ENCODE measurements at regions not wholly inside any gene's neighbourhood (a gene's known extent, or its start where the extent isn't known, plus 50 kb on each side); places are given as distances from the start of the nearest gene placed in this dataset.

DNA sequence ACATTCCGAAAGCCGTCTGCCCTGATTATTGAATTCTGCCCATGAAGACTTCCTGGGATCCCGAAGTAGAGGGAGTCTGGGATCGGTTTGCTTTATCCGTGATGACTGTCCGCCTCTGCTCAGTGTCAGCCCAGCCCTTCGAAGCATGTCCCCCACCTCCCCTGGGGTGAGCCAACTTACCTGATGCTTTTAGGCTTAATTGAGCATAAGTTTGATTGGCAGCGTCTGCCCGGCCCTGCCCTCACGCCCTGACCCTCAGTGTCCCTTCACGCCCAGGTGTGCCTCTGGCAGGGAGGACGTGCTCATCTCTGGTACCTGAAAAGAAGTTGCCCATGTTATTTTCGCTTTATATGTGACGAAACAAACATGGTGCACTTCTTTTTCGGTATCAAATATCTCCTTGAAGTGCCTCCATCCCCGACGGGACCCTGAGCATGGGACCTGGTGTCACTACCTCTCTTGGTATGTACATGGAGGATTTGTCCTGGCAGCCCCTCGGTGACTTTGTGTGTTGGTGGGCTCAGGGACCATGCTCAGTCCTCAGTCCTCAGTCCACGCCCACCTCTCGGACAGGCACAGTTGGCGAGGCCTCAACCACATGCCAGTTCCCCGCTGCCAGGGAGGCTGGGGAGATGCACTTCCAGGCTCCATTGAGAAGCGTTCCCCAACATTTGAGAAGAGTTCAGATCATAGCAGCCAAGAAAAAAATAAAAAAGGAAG lies 130.1 kb upstream of the RTL1 start:
- DNase-seq (ENCODE audit: low spot score) = no peak
- TF ChIP-seq, protein P1, sequence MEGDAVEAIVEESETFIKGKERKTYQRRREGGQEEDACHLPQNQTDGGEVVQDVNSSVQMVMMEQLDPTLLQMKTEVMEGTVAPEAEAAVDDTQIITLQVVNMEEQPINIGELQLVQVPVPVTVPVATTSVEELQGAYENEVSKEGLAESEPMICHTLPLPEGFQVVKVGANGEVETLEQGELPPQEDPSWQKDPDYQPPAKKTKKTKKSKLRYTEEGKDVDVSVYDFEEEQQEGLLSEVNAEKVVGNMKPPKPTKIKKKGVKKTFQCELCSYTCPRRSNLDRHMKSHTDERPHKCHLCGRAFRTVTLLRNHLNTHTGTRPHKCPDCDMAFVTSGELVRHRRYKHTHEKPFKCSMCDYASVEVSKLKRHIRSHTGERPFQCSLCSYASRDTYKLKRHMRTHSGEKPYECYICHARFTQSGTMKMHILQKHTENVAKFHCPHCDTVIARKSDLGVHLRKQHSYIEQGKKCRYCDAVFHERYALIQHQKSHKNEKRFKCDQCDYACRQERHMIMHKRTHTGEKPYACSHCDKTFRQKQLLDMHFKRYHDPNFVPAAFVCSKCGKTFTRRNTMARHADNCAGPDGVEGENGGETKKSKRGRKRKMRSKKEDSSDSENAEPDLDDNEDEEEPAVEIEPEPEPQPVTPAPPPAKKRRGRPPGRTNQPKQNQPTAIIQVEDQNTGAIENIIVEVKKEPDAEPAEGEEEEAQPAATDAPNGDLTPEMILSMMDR (IDR thresholded peaks at IDR 0.05; ENCODE audit: extremely low read depth, missing control alignments) = no peak

DNA sequence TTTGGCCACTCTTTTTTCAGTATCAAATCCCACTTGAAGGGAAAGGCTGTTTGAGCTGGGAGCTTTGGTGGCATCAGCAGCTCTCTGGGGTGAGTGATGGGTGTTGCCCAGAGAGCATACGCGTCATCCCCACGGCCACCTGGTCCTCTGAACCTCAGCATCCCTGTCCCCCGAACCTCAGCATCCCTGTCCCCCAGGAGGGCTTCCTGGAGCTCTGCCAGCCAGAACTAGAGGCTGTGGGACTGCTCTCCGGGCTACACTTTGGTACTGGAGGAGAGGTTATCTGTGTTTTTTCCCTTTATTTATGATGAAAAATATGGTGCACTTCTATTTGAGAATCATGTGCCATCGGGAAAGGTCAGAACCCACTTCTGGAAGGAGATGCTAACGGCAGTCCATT lies 131.5 kb upstream of the RTL1 start:
- TF ChIP-seq, protein P1 (IDR thresholded peaks at IDR 0.05; ENCODE audit: extremely low read depth, missing control alignments) = no peak
- no peak for DNase-seq (ENCODE audit: low spot score)

DNA sequence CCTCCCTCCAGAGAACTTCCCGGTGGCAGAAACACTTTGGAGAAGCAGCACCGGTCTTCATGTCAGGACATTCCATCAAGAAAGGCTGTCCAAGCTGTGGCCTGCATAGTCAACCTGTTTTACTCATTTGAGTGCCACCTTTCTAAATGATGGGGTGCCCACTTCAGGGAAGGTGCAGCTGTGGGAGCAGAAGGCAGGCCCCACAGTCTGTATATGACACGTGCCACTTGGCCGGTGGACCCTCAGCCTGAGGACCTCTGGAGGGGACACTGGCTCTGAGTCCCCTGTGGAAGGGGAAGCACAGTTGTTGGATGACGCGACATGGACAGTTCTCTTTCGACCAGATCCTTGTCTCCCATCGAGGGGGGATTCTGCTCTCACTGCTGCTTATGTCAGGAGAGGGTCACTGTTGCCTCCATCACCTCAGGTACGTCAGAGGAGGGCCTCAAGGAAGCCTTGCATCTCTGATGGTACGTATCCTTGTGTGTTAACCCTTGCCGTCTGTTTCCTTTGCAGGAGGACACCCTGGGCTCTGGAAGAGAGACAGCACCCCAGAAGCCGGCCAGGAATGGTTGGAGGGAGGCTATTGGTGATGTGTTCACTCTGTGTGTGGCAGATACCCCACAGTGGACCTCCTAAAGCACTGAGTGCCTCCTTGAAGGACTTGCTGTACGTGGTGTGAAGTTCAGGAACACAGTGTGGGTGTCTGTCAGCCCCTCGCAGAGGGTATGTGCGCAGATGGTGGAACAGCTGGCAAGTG lies 132.1 kb upstream of the RTL1 start:
- TF ChIP-seq, protein P1 (IDR thresholded peaks at IDR 0.05; ENCODE audit: extremely low read depth, missing control alignments) = no peak
- DNase-seq (ENCODE audit: low spot score) = no peak

DNA sequence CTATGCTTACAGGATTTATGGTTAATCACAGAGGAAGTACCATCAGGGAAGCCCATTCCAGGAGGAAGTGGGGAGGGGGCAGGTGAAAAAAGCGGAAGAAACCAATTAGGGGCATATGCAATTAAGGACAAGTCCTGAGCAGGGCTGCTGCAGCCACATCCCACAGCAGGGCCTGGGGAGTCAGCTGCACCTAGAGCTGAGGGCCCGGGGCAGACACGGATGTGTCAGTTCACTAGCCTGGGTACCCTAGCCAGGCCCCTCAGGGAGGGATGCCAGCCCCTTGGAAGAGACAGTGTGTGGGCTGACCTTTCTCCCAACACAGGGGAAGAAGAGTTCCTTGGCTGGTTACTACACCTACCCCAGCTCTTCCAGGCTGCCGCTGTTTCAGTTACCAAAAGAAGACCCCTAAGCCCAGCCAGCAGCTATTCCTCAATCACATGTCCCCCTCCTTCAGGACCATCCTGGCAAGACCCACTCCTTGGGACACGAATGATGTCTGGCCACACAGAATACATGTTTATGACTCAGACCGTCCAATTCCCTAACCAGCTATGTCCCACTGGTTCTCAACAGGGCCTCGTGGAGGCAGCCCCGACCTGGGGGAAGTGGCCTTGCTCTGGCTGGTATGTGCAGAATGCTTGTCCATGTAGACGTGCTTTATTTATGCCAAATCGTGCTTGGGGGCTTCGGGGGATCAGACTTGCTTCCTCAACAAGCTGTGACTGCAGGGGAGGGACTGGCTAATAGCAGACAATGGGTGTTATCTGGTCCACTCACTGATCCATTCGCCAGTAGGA lies 133.7 kb upstream of the RTL1 start:
- TF ChIP-seq, protein P1 (IDR thresholded peaks at IDR 0.05; ENCODE audit: extremely low read depth, missing control alignments) = no peak

DNA sequence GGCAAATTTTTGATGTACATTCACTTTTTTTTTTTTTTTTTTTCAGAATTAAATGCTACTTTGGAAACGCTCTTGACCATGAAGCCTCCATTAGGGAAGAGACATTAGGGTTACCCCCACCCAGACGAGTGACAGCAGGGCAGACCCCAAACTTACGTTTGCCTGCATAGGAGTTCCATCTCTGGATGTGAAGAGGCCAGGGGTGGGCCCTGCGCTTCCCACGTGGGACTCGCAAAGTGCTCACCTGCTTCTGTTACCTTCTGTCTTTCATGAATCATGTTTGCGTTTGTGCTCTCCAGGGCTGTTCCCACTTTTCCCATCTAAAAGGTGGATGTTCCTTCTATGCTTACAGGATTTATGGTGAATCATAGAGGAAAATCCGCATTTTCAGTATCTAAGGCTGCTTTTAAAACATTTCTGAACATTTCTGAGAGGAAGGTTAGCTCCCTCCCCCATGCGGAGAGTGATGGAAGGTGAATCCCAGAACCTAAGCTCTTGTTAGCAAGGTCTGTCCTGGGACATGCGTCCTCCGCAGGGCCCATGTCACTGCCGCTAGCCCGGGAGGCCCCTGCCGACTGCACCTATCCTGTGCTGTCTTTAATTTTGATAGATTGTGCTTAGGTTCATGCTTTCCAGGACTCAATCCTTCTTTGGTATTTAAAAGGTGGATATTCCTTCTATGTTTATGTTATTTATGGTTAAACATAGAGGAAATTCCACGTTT lies 135.7 kb upstream of the RTL1 start:
- no peak for DNase-seq (ENCODE audit: low spot score)
- TF ChIP-seq, protein P1 (IDR thresholded peaks at IDR 0.05; ENCODE audit: extremely low read depth, missing control alignments) = no peak

More for the DNA sequence above, 133.7 kb upstream of the RTL1 start:
- DNase-seq (ENCODE audit: low spot score) = no peak

DNA sequence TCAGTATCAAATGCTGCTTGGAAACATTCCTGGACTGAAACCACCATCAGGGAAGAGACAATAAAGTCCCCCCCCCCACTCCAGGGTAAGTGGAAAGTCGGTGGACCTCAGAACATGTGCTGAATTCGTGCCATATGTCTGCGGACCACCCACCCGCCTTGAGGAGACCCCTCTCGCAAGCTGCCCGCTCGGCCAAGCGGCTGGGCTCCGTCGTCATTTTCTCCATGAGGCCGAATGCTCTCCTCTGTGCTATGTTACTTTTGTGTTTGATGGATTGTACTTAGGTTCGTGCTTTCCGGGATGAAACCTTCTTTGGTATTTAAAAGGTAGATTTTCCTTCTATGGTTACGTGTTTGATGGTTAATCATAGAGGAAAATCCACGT lies 136.2 kb upstream of the RTL1 start:
- DNase-seq (ENCODE audit: low spot score) = no peak

More for the DNA sequence above, 136.2 kb upstream of the RTL1 start:
- TF ChIP-seq, protein P1 (IDR thresholded peaks at IDR 0.05; ENCODE audit: extremely low read depth, missing control alignments) = no peak

All from GM20000 (cell line).